ENCODE measurements at regions not wholly inside any gene's neighbourhood (a gene's known extent, or its start where the extent isn't known, plus 50 kb on each side); places are given as distances from the start of the nearest gene placed in this dataset.

DNA sequence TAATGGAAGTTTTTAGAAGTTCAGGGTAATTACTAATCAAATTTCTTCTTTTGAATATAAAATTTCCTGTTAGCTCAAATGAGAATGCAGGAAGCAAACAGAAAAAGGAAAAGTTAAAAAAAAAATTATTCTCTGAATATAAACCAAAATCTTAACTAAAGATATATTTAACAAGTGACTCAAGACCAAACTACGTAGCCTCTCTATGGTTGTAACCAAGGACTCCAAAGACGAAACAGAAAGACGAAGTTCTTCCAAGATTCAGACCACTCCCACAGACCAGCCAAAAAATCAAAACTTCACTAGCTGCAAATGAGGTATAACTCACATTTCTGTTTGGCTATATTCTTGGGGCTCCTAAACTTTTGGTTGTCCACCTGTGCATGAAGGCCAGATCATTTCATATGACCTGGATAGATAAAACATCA lies 846.5 kb upstream of the ALCAM start:
- DNase-seq = no peak

DNA sequence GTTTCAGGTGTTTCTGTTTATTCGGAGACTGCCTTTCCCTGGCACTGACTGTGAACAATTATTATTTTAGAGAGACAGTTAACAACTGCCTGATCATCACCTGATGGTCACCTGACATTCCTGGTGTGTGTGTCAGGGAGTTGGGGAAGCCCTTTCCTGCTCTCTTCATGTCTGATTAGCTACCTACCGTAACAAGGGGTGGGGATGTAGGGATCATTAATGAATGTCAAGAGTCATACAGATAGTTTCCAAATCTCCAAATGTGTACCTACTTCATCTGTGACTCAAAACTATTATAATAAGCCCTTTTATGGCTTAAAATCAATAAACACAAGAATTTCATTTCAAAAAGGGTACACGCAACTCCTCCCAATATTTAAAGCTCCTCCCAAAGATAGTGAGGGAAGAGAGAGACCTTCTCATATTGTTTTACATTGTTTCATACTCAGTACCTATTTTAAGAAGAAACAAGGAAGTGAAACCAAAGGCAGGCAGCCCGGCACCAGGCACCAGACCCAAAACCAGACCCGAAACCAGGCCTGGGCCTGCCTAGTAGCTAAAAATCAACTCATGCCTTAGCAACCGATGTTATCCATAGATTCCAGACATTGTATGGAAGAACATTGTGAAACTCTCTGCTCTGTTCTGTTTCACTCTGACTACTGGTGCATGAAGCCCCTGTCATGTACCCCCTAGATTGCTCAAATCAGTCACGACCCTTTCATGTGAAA lies 844.9 kb upstream of the ALCAM start:
- no peak for DNase-seq

DNA sequence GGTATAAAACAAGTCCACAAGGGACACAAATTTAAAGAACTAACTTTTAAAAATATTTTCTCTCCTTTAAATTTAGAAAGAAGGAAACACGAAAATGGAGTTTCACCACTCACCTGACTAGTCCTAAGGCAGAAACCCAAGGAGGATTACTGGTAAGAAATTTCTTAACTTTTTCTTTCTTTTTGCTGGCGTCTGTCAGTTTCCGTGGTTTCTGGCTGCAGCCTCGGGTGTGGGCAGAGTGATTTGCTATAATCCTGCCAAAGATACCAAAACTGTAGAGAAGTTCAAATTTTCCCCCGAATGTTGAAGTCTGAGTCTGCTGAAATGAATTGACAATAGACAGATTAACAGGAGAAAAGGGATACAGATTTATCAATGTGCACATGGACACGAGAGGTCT lies 843.6 kb upstream of the ALCAM start:
- no peak for DNase-seq

DNA sequence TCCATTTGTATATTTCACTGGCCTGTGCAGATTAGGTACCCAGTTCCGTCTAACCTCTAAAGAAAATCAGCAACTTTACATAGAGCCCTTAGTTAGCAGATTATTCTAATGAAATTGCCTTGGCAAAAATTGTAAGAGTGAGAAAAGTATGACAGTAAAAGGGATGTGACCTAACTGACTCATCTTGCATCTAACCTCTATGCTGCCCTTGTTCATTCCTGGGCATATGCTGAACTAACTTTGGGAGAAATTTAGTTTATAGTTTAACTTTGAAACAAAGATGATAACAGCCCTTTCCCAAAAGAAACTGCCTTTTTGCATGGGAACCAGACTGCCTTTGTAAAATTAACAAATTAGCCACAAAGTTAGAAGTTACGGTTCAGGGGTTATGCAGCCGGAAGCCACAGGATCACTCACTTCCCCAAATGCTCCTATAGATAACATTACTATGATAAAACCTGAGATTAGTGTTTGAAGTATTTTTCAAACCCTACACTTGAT lies 839.8 kb upstream of the ALCAM start:
- no peak for DNase-seq

DNA sequence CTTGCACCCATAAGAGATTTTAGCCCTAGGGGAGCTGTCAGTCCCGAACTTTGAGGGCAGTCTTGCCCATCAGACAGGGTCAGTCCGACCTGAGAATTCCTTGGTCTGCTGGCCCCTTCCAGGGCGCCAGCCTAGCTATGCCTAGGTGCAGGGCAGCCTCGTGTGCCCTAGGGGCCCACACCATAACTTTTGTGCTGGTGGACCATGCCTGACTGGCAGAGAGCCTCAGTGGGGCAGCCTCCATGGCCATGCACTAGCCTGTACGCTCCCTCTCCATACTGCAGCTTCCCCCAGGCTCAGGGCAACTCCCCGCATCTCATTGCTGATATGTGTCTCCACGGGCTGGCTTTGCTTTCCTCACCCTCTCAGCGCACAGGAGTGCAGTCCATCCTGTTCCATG lies 835.8 kb upstream of the ALCAM start:
- DNase-seq = no peak

DNA sequence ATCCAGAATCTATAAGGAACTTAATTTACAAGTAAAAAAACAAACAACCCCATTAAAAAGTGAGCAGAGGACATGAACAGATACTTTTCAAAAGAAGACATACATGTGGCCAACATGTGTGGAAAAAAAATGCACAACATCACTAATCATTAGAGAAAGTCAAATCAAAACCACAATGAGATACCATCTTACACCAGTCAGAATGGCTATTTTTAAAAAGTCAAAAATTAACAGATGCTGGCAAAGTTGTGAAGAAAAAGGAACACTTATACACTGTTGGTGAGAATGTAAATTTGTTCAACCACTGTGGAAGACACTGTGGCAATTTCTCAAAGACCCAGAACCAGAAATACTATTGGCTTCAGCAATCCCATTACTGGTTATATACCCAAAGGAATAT lies 830.0 kb upstream of the ALCAM start:
- DNase-seq = no peak

DNA sequence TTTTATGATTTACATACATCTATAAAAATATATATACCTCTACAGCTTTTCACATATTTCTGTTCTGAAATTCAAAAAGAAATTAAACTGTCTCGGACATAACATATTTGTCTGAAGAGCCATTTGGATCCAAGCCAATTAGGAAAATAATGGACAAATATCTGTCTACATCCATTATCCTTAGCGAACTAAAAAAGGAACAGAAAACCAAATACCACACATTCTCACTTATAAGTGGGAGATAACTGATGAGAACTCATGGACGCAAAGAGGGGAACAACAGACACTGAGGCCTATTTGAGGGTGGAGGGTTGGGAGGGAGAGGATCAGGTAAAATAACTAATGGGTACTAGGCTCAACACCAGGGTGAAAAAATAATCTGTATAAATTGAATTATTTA lies 829.4 kb upstream of the ALCAM start:
- DNase-seq = no peak

DNA sequence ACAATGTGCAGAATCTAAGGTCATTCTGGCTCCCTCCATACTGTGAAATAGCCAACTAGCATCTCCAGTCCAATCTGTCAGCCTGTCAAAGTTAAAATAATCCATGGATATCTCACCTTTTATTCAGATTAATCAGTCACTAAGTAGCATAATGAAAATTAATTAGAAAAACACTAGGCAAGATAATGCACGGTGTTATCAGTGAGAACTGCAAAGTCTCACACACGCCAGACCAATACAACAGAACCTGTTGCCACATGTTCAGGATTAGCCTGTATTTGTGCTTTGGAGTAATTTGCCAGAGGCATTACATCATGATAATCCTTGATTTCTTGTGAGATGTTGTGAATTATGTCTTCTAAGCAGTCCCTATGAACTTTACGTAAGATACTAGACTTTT lies 820.4 kb upstream of the ALCAM start:
- no peak for DNase-seq

DNA sequence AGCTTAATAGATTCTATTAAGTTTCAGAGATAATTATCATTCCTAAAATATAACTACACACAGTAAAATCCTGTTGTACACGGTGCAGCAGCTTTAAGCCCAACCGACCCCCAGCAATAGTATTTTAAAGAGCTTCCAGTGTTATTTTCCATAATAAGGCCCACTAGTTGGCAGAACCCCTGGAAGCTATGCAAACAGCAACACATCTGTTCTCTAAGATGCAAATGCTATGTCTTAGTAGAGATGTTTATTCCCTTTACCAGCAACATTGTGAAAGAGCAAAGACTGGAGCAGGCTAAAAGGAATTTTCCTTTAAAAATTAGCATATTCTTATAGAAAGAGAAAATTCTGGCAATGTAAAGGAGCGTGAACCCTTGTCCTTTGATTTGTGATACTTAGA lies 819.7 kb upstream of the ALCAM start:
- no peak for DNase-seq

DNA sequence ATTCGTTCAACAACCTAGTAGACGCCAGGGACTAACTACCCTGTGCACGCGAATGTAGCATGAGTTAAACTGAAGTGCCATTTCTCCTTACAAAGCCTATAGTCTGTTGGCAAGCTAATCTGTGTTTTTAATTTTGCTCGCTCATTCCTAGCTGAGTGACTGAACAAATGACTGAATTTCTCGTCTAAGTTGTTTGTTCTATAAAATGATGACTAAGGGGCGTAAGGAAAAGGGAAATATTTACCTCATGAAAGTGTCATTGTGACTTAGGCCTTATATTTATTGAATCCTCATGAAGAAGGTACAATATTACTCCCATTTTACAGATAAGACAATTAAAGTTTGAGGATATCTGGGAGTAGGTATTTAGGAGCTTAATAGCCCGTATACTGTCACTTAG lies 818.3 kb upstream of the ALCAM start:
- DNase-seq = no peak

DNA sequence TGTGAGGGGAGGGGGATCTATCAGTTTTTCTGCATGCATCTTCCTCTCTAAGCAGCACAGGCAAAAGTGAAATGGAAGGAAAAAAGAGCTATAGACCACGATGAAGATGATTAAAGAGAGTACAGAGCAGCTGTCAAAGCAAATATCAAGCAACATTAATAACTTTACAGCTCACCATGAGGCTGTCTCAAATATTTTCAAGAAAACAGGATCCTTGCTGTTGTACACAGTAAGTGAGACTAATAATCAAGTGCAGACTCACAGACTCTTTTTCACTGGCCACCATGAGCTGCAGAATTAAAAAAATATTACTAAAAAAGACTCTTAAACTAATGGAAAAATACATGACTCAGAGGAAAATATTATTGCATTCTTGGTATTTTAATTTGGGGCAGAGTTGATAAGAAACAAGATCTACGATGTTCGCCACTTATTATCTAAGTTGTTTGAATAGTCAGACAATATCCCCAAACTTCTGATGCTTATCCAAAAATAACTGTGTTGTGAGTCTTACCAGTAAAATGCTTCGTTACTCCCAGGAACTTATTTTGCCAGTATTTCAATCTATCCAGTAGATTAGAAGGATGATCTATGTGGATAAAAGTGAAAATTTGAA lies 817.5 kb upstream of the ALCAM start:
- no peak for DNase-seq

DNA sequence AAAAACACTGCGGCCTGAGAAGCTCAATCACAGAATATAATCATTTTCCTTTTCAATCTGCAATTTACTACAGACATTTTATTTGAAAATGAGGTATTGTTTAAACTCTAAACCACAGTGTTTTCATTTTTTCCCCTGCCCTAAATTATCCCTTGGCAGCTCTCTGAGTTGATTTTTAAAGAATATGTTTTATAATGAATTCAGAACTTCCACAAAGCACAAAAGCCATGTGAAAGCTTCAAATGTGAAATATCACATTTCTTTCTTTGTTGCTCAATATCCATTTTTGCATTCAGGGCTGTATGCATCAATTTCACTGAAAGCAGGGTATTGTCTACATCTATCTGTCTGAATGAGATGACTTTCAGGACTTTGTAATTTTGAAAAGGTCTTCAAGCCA lies 813.6 kb upstream of the ALCAM start:
- no peak for DNase-seq

DNA sequence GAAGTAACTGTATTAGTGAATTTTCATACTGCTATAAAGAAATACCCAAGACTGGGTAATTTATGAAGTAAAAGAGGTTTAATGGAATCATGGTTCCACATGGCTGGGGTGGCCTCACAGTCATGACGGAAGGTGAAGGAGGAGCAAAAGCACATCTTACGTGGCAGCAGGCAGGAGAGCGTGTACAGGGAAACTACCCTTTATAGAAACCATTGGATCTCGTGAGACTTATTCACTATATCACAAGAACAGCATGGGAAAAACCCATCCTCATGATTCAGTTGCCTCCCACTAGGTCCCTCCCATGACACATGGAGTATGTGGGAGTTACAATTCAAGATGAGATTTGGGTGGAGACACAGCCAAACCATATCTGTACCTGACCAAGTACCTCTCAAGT lies 812.3 kb upstream of the ALCAM start:
- DNase-seq = no peak

DNA sequence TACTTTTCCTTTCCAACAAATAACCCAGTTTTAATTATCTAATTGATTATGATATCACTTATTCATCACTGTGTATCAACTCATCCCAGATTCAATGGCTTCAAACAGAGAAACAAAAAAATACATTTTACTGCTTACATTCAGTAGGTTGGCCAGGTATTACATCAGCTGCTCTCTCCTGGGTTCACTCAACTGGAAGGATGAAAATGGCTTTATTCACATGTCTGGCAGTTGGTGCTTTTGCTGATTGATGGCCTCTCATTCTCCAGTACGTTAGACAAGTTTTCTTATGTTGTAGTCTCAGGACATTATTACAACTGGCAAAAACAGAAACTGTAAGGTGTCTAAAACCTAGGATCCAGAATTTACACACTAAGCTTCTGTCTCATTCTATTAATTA lies 811.0 kb upstream of the ALCAM start:
- no peak for DNase-seq

DNA sequence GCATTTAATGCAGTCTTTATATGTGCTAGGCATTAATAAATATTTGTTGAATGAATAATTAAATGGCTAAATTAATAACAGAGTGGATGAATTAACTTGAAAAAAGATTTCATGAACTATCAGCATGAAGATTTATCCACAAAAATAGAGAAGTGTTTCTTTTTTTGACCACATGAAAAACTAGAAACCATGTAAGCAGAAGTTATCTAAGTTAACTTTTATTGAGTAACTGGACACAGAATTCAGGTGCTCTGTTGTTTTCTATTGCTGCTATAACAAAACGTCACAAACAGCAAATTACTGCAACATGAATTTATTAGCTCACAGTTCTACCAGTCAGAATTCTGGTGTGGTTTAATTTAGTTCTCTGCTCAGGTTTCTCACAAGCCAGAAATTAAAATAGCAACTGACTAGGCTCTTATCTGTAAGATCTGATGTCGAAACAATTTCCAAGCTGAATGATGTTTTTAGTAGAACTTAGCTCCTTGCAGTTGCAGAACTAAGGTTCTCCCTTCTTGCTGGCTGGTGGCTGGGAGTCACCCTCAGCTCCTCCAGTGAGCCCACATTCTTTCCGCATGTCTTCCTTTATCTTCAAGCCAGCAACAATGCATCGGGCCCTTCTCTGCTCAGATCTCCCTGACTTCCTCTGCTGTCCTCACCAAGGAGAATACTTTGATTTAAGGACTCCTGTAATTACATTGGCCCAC lies 810.2 kb upstream of the ALCAM start:
- no peak for DNase-seq

DNA sequence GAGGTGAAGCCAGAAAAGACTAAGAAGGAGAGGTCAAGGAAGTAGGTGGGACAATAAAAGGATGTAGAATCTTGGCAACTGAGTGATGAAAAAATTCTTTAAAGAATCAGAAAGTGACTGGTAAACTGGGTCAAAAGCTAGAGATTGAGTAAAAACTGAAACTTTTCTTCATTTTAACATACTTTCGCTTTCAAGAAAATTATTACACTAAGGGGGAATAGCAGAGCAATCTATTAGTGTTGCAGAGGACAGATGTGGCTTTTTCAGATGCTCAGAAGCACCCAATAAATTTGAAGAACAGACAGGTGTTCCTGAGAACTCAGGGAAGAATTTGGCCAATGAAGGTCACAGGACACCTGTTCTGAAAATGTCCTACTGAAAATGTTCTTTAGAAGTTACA lies 805.4 kb upstream of the ALCAM start:
- no peak for DNase-seq

DNA sequence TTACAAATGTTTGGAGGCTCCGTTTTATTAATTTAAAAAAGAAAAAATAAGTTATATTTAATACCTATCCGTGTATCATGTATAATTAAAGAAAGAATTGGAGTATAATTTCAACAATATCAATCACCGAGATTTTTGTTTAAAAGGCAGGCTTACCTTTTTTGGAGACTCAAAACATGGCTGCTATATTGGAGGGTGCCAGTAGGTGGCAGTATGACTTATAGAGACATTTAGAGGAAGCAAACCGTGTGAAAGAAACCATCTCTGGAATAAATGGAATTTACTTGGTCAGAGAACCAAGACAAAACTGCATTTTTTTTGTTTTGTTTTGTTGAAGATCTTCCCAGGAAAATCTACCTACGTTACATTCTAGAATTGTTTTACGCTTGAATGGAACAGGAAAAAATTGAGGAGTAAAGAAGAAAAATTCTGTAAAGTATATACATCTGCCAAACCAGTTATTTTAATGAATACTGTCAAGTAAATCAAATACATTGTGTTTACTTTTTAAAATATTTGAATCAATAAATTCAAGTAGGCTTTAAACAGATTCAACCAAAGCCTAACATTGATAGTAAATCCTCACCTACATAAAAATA lies 802.6 kb upstream of the ALCAM start:
- no peak for DNase-seq

DNA sequence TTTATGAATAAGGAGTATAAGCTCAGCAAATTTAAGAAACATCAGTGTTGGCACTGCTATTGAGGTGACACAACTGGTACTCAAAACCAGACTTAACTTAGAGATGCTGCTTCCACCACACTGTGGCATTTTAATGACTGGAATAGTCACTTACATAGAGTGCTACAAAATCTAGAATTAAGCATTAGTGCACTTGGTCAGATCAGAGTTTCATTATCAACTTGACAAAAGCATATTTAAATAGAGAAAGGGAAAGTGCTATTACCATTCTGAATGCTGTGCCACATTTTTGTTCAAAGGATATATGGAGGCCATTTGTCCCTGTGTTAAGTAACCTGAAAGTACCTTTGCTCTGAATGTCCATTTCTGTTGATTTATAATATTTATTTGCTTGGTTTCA lies 800.7 kb upstream of the ALCAM start:
- no peak for DNase-seq

DNA sequence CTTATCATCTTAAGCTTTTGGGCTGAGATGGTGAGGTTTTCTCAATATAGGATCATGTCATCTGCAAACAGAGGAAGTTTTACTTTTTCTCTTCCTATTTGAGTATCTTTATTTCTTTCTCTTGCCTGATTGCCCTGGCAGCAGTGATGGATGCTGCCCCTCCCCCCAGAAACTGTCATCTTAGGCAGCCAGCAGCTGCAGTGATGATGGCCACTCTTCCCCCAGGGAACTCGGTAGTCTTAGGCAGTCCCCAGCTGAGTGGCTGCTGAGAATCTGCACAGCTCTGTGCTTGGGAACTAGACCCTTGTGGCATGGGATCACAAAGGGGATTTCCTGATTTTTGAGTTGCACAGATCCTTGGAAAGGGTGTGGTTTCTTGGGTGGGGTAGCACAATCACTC lies 791.1 kb upstream of the ALCAM start:
- DNase-seq = no peak

DNA sequence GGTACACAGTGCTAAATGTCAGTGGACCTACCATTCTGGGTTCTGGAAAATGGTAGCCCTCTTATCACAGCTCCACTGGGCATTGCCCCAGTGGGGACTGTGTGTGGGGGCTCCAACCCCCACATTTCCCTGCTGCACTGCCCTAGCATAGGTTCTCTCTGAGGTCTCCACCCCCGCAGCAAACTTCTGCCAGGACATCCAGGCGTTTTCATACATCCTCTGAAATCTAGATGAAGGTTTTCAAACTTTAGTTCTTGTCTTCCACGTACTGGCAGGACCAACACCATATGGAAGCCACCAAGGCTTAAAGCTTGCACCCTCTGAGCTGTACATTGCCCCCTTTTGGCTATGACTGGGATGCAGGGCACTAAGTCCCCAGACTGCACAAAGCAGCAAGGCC lies 788.2 kb upstream of the ALCAM start:
- DNase-seq = no peak

DNA sequence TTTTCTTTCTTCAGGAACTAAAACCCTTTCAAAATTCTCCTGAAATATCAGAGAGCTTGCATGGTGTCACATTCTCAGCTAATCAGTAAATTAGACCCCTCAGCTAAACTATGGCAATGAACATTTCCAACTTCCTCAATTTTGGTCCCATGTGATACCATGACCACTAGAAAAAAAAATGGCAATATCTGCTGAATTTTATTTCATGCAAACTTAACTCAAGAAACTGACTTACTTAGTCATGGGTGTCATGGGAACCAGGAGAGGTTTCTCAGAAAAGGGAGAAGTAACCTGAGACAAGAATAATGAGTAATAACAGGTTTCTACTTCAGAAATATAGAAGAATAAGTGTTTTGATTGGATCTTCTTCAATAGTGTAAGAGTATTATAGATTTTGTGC lies 784.6 kb upstream of the ALCAM start:
- no peak for DNase-seq

DNA sequence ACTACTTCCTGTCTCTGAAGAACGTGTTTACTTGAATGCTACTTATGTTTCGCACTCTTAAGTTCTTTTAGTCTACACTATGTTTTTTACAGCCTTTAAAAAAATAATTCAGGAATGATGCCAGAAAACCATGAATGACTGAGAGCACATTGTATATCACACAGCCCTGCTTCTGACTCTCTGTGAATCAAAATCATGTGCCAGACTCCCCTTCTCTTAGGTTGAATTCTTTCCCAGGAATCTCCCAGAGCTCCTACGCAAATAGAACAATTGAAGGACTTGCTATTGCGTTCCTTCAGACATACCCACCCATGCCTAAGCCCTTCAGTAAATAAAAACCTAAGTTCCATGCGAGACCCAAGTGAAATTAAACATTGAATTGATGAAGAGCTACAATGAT lies 782.0 kb upstream of the ALCAM start:
- no peak for DNase-seq

DNA sequence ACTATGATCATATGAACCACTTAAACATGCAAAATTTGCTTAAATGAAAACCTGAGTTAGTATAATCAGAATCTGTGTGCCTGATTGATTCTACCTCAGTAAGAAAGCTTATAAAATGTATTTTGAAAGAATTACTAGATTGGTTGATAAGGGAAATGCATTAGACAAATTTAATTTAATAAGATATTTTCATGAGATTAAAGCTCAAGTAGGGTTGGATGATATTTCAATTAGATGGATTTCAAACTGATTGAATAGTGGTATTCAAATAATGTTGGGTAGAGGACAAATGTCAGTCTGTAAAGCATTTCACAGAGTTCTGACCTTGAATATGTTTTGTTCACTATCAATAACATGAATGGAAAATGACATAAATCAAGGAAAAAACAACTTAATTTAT lies 780.4 kb upstream of the ALCAM start:
- DNase-seq = no peak

DNA sequence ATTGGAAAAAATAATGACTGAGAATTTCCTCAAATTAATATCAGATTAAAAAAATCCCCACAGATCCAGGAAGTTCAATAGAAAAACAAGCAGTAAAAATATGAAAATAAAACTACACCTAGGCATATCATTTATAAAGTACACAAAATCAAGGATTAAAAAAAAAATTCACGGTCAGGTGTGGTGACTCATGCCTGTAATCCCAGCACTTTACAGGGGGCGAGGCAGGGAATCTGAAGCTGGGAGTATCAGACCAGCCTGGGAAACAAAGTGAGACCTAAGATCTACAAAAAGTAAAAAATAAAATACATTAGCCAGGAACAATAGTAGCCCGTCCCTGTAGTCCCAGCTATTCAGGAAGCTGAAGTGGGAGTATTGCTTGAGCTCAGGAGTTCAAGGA lies 778.3 kb upstream of the ALCAM start:
- DNase-seq = no peak
